DND-41 (cell line): ENCODE measurements at regions not wholly inside any gene's neighbourhood (a gene's known extent, or its start where the extent isn't known, plus 50 kb on each side); places are given as distances from the start of the nearest gene placed in this dataset.
"Not testable (repeated sequence)": the region's sequence is repeated elsewhere in the genome, so short reads cannot be mapped to it uniquely, and the experiment has no call there.

Experiments
- ATAC-seq: fragments of 200-7000 bp; cut with Tn5 transposase; 3 replicates; pipeline ENCODE4 v1.9.1; 2021; ENCODE audit warnings: low read depth; ENCODE audit not compliant: insufficient read depth
- DNase-seq: peaks from one replicate; pipeline ENCODE4 v3.0.0-alpha.2; 2020
- H2AFZ ChIP-seq: 2 replicates; pipeline ENCODE4 v1.6.0; 2012; ENCODE audit warnings: low read depth, low read length
- H3K27ac ChIP-seq: 2 replicates; pipeline ENCODE4 v1.5.1; 2012; ENCODE audit warnings: low read length, inconsistent platforms
- H3K27me3 ChIP-seq: fragments of 200-600 bp; sonication (generic); 2 replicates; pipeline ENCODE4 v1.6.0; 2012; ENCODE audit warnings: low read length, mild to moderate bottlenecking, inconsistent platforms; ENCODE audit not compliant: insufficient read depth, poor library complexity
- H3K36me3 ChIP-seq: 2 replicates; pipeline ENCODE4 v1.5.1; 2012; ENCODE audit warnings: low read length, inconsistent platforms; ENCODE audit not compliant: insufficient read depth
- H3K4me1 ChIP-seq: 2 replicates; pipeline ENCODE4 v1.5.1; 2012; ENCODE audit warnings: mild to moderate bottlenecking, low read length; ENCODE audit not compliant: insufficient read depth
- H3K4me2 ChIP-seq: 2 replicates; pipeline ENCODE4 v1.6.0; 2012; ENCODE audit warnings: mild to moderate bottlenecking, moderate library complexity, low read length, inconsistent platforms; ENCODE audit not compliant: insufficient read depth
- H3K4me3 ChIP-seq, 2 experiments: fragments of 200-600 bp in 1 of 2; shearing (Covaris generic) in 1 of 2; 2 replicates each; pipeline ENCODE4 v1.5.1; 2012 to 2016; ENCODE audit warnings: inconsistent platforms in 2 of 2, low read length in 2 of 2, mild to moderate bottlenecking in 2 of 2, low read depth in 1 of 2, moderate library complexity in 1 of 2
- H3K79me2 ChIP-seq: 2 replicates; pipeline ENCODE4 v1.6.0; 2012; ENCODE audit warnings: low read length, inconsistent platforms; ENCODE audit not compliant: insufficient read depth
- H3K9ac ChIP-seq: 2 replicates; pipeline ENCODE4 v1.6.0; 2012; ENCODE audit warnings: low read depth, mild to moderate bottlenecking, inconsistent platforms, low read length, moderate library complexity
- H3K9me3 ChIP-seq: 2 replicates; pipeline ENCODE4 v1.5.1; 2012; ENCODE audit warnings: low read length, moderate library complexity, mild to moderate bottlenecking, inconsistent platforms; ENCODE audit not compliant: insufficient read depth, severe bottlenecking
- H4K20me1 ChIP-seq: 2 replicates; pipeline ENCODE4 v1.6.0; 2012; ENCODE audit warnings: low read length; ENCODE audit not compliant: insufficient read depth
- CTCF ChIP-seq: IDR thresholded peaks from 2 replicates; pipeline ENCODE4 v1.5.1; 2012; ENCODE audit warnings: borderline replicate concordance, low read length, moderate library complexity, mild to moderate bottlenecking; ENCODE audit not compliant: poor library complexity, severe bottlenecking; ENCODE audit errors: extremely low read depth
- EZH2 ChIP-seq: IDR thresholded peaks from 3 replicates; pipeline ENCODE4 v1.6.1; 2012; ENCODE audit warnings: borderline replicate concordance, low read depth, mild to moderate bottlenecking, moderate library complexity, low read length, inconsistent platforms; ENCODE audit not compliant: severe bottlenecking

GRCh38 chr2:142561656-142562055 lies 315.8 kb upstream of the KYNU start:
- H3K36me3 ChIP-seq, result no peaks in the 10 kb centered on the region
- no peak overlapping the region for H3K4me2 ChIP-seq
- no peaks in the 10 kb centered on the region for H4K20me1 ChIP-seq
- ATAC-seq (no peak), DNase-seq (no peak)
- no peak overlapping the region for H3K27ac ChIP-seq
- H3K27me3 ChIP-seq, result no peaks in the 10 kb centered on the region
- H3K9me3 ChIP-seq, result no peaks in the 10 kb centered on the region
- no peak for TF ChIP-seq CTCF
- TF ChIP-seq EZH2, result no peak
- no peak overlapping the region for H3K4me3 ChIP-seq
- no peak overlapping the region for H2AFZ ChIP-seq
- no peaks in the 10 kb centered on the region for H3K79me2 ChIP-seq
- no peaks in the 10 kb centered on the region for H3K4me1 ChIP-seq
- H3K9ac ChIP-seq, result no peak overlapping the region

- TF ChIP-seq CTCF (no peak), EZH2 (no peak)
Observed at GRCh38 chr2:142557391-142557790, 320.1 kb upstream of the KYNU start.

GRCh38 chr2:142545999-142546398 lies 331.5 kb upstream of the KYNU start:
- H3K4me1 ChIP-seq, H3K79me2 ChIP-seq, H3K27me3 ChIP-seq, H3K9me3 ChIP-seq, H4K20me1 ChIP-seq, H3K27ac ChIP-seq, ATAC-seq, H3K4me2 ChIP-seq, H2AFZ ChIP-seq, H3K9ac ChIP-seq, H3K36me3 ChIP-seq, DNase-seq, H3K4me3 ChIP-seq: not testable (repeated sequence)

More at GRCh38 chr2:142557391-142557790, 320.1 kb upstream of the KYNU start:
- no peak overlapping the region for H3K9ac ChIP-seq
- H3K4me2 ChIP-seq, result no peak overlapping the region
- no peak overlapping the region for H2AFZ ChIP-seq
- H3K27ac ChIP-seq, result no peak overlapping the region
- no peaks in the 10 kb centered on the region for H3K79me2 ChIP-seq
- no peaks in the 10 kb centered on the region for H3K9me3 ChIP-seq
- no peak for ATAC-seq
- H3K4me3 ChIP-seq, result no peak overlapping the region
- H3K36me3 ChIP-seq, result no peaks in the 10 kb centered on the region
- no peaks in the 10 kb centered on the region for H3K27me3 ChIP-seq
- no peaks in the 10 kb centered on the region for H3K4me1 ChIP-seq
- DNase-seq, result no peak
- H4K20me1 ChIP-seq, result no peaks in the 10 kb centered on the region

GRCh38 chr2:142545036-142545435 lies 332.4 kb upstream of the KYNU start:
- Histone ChIP-seq H3K4me3 (no peak overlapping the region), H3K27me3 (peaks cover 2% of the 10 kb centered on the region), H3K9ac (no peak overlapping the region), H3K4me1 (no peaks in the 10 kb centered on the region), H3K79me2 (no peaks in the 10 kb centered on the region), H3K36me3 (no peaks in the 10 kb centered on the region), H2AFZ (no peak overlapping the region), H4K20me1 (no peaks in the 10 kb centered on the region), H3K9me3 (no peaks in the 10 kb centered on the region), H3K27ac (no peak overlapping the region), H3K4me2 (no peak overlapping the region)
- ATAC-seq (no peak), DNase-seq (no peak)
- TF ChIP-seq EZH2 (no peak), CTCF (no peak)
